ENCODE measurements at regions not wholly inside any gene's neighbourhood (a gene's known extent, or its start where the extent isn't known, plus 50 kb on each side); places are given as distances from the start of the nearest gene placed in this dataset.

GRCh38 chr18:75818383-75818782 lies 390.9 kb upstream of the SMIM21 start:
- TF ChIP-seq CTCF (IDR thresholded peaks at IDR 0.05; ENCODE audit: insufficient read depth, low read length): no peak
- TF ChIP-seq POLR2AphosphoS5 (IDR thresholded peaks at IDR 0.05; ENCODE audit: low read depth): no peak
- no peak for TF ChIP-seq REST (IDR thresholded peaks at IDR 0.05; ENCODE audit: insufficient replicate concordance, low read depth)
- no peak for TF ChIP-seq SPI1 (IDR thresholded peaks at IDR 0.05; ENCODE audit: borderline replicate concordance, low read depth)
- TF ChIP-seq GABPA (IDR thresholded peaks at IDR 0.05; ENCODE audit: low read depth): no peak
- Histone ChIP-seq H3K27ac (replicated peaks) (no peak overlapping the region), H3K4me3 (replicated peaks; ENCODE audit: insufficient read depth, low read length) (no peak overlapping the region), H3K27me3 (ENCODE audit: insufficient read depth, poor library complexity, severe bottlenecking) (no peaks in the 10 kb centered on the region)
- DNase-seq (ENCODE audit: low read depth in 1 of 2, low spot score in 1 of 2): no peak

- H3K27ac ChIP-seq (replicated peaks): no peak overlapping the region
- DNase-seq (ENCODE audit: low read depth in 1 of 2, low spot score in 1 of 2): no peak
- TF ChIP-seq GABPA (IDR thresholded peaks at IDR 0.05; ENCODE audit: low read depth) (no peak), SPI1 (IDR thresholded peaks at IDR 0.05; ENCODE audit: borderline replicate concordance, low read depth) (no peak), REST (IDR thresholded peaks at IDR 0.05; ENCODE audit: insufficient replicate concordance, low read depth) (no peak), POLR2AphosphoS5 (IDR thresholded peaks at IDR 0.05; ENCODE audit: low read depth) (no peak), CTCF (IDR thresholded peaks at IDR 0.05; ENCODE audit: insufficient read depth, low read length) (no peak)
- H3K27me3 ChIP-seq (ENCODE audit: insufficient read depth, poor library complexity, severe bottlenecking): no peaks in the 10 kb centered on the region
- no peak overlapping the region for H3K4me3 ChIP-seq (replicated peaks; ENCODE audit: insufficient read depth, low read length)
Measured at GRCh38 chr18:75815767-75816166, 388.3 kb upstream of the SMIM21 start.

- no peak for DNase-seq (ENCODE audit: low read depth in 1 of 2, low spot score in 1 of 2)
- Histone ChIP-seq H3K27me3 (ENCODE audit: insufficient read depth, poor library complexity, severe bottlenecking) (no peaks in the 10 kb centered on the region), H3K4me3 (replicated peaks; ENCODE audit: insufficient read depth, low read length) (no peak overlapping the region), H3K27ac (replicated peaks) (no peak overlapping the region)
- no peak for TF ChIP-seq REST (IDR thresholded peaks at IDR 0.05; ENCODE audit: insufficient replicate concordance, low read depth)
Measured at GRCh38 chr18:75812761-75813160, 385.3 kb upstream of the SMIM21 start.

Measured in HL-60 (cell line).